ENCODE measurements at regions not wholly inside any gene's neighbourhood (a gene's known extent, or its start where the extent isn't known, plus 50 kb on each side); places are given as distances from the start of the nearest gene placed in this dataset.
"Not testable (repeated sequence)": the region's sequence is repeated elsewhere in the genome, so short reads cannot be mapped to it uniquely, and the experiment has no call there.

DNA sequence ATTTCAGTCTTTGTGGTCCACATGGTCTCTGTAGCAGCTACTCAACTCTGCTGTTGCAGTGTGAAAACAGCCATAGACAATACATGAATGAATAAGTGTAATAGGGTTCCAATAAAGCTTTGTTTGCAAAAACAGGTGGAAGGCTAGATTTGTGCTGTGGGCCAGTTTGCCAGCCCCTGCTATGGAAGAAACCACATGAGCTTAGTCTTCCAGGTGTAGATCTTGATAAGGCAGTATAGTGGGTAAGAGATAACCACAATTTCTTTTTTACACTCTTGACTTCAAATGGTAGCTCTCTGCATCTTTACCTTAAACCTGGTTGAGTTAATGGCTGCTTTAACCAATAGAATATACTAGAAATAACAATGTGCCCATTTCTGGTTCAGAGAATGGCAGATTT lies 135.0 kb upstream of the PALS2 start:
- Histone ChIP-seq H3K4me2 (ENCODE audit: control insufficient read depth, insufficient read depth) (no peak overlapping the region), H4K20me1 (ENCODE audit: control insufficient read depth, insufficient read depth) (no peaks in the 10 kb centered on the region), H3K27ac (ENCODE audit: control insufficient read depth, insufficient read depth) (no peak overlapping the region), H3K79me2 (ENCODE audit: control insufficient read depth, insufficient read depth, low read length) (no peaks in the 10 kb centered on the region), H3K4me1 (ENCODE audit: control insufficient read depth, insufficient read depth, low read length) (peaks cover 12% of the 10 kb centered on the region), H3K9me3 (replicated peaks; ENCODE audit: control insufficient read depth, insufficient read depth, low read length) (no peaks in the 10 kb centered on the region), H3K36me3 (ENCODE audit: control insufficient read depth in 2 of 2, insufficient read depth in 2 of 2, low read length in 1 of 2) (no peaks in the 10 kb centered on the region), H2AFZ (ENCODE audit: control insufficient read depth, low read depth, low read length) (no peak overlapping the region), H3K4me3 (no peak overlapping the region), H3K9ac (ENCODE audit: control insufficient read depth, insufficient read depth, low read length) (no peak overlapping the region), H3K27me3 (replicated peaks in 1 of 2; ENCODE audit: control insufficient read depth in 2 of 2, insufficient read depth in 2 of 2, low read length in 1 of 2) (no peaks in the 10 kb centered on the region)
- no peak for ATAC-seq
- DNase-seq (ENCODE audit: low read depth, low spot score) = no peak
- BruUV-seq (replicated peaks) = no TSS peak
- intact Hi-C loops (cut with micrococcal nuclease; ENCODE audit: unreplicated experiment) = no loop called here
- ChIA-PET RAD21 (ENCODE audit: unreplicated experiment) (no interaction called here), SMC1A (ENCODE audit: uncharacterized antibody, unreplicated experiment) (interaction anchor here (0.6 to 1.3 kb wide), 4 partner anchors 9 to 572 kb away, joined by 3 to 5 read pairs (median 3); no protein-coding TSS in a partner anchor), POLR2A (interaction anchor here (0.7 kb wide), 2 partner anchors 469 to 811 kb away, joined by 3 to 5 read pairs; no protein-coding TSS in a partner anchor), CTCF (interaction anchor here (0.8 kb wide), 1 partner anchor 17 kb away, joined by 3 read pairs; no protein-coding TSS in a partner anchor)
- no peak for TF ChIP-seq KDM1A (IDR thresholded peaks at IDR 0.05; ENCODE audit: borderline replicate concordance)
- TF ChIP-seq, protein P1, sequence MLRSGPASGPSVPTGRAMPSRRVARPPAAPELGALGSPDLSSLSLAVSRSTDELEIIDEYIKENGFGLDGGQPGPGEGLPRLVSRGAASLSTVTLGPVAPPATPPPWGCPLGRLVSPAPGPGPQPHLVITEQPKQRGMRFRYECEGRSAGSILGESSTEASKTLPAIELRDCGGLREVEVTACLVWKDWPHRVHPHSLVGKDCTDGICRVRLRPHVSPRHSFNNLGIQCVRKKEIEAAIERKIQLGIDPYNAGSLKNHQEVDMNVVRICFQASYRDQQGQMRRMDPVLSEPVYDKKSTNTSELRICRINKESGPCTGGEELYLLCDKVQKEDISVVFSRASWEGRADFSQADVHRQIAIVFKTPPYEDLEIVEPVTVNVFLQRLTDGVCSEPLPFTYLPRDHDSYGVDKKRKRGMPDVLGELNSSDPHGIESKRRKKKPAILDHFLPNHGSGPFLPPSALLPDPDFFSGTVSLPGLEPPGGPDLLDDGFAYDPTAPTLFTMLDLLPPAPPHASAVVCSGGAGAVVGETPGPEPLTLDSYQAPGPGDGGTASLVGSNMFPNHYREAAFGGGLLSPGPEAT (IDR thresholded peaks at IDR 0.05; ENCODE audit: low read depth) = no peak
- no peak for TF ChIP-seq EED (IDR thresholded peaks at IDR 0.05; ENCODE audit: low read depth)
- TF ChIP-seq RELA (IDR thresholded peaks at IDR 0.05; ENCODE audit: borderline replicate concordance, partially characterized antibody) = no peak
- TF ChIP-seq MEF2A (IDR thresholded peaks at IDR 0.05; ENCODE audit: insufficient read depth, low read depth, low read length) = no peak
- TF ChIP-seq, protein P2, sequence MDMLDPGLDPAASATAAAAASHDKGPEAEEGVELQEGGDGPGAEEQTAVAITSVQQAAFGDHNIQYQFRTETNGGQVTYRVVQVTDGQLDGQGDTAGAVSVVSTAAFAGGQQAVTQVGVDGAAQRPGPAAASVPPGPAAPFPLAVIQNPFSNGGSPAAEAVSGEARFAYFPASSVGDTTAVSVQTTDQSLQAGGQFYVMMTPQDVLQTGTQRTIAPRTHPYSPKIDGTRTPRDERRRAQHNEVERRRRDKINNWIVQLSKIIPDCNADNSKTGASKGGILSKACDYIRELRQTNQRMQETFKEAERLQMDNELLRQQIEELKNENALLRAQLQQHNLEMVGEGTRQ (IDR thresholded peaks at IDR 0.05; ENCODE audit: borderline replicate concordance, low read depth, low read length) = no peak
- no peak for TF ChIP-seq LARP7 (IDR thresholded peaks at IDR 0.05)
- TF ChIP-seq ZZZ3 (IDR thresholded peaks at IDR 0.05; ENCODE audit: control insufficient read depth, insufficient read length, low read depth) = no peak
- no peak for FAIRE-seq
- in situ Hi-C loops (cut with MboI) = no loop called here

DNA sequence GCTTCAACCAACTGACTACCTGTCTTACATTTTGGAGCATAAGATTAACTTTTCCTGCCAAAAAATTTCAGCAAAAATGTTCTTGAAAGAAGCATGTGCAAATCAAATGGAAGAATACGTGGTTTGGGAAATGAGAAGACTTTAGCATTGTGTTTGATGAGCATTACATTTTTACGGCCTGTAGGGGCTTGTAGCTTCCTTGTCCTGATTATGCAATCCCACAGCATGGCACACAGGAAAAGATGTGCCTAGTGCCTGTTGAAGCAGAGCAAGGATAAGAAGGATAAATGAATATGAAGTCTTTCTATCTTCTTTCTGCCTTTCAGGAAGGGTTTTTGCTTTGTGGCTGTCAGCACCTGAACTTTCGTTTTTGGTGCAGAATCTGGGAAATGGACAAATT lies 134.1 kb upstream of the PALS2 start:
- H3K9ac ChIP-seq (ENCODE audit: control insufficient read depth, insufficient read depth, low read length); H4K20me1 ChIP-seq (ENCODE audit: control insufficient read depth, insufficient read depth); CTCF ChIA-PET; ATAC-seq; H3K4me3 ChIP-seq; in situ Hi-C loops (cut with MboI); BruUV-seq (replicated peaks); H3K27ac ChIP-seq (ENCODE audit: control insufficient read depth, insufficient read depth); H3K4me2 ChIP-seq (ENCODE audit: control insufficient read depth, insufficient read depth); H3K9me3 ChIP-seq (replicated peaks; ENCODE audit: control insufficient read depth, insufficient read depth, low read length); H3K79me2 ChIP-seq (ENCODE audit: control insufficient read depth, insufficient read depth, low read length); H2AFZ ChIP-seq (ENCODE audit: control insufficient read depth, low read depth, low read length); DNase-seq (ENCODE audit: low read depth, low spot score); H3K36me3 ChIP-seq (ENCODE audit: control insufficient read depth in 2 of 2, insufficient read depth in 2 of 2, low read length in 1 of 2); intact Hi-C loops (cut with micrococcal nuclease; ENCODE audit: unreplicated experiment); RAD21 ChIA-PET (ENCODE audit: unreplicated experiment); H3K27me3 ChIP-seq (replicated peaks in 1 of 2; ENCODE audit: control insufficient read depth in 2 of 2, insufficient read depth in 2 of 2, low read length in 1 of 2): not testable (repeated sequence)
- peaks cover 12% of the 10 kb centered on the region for H3K4me1 ChIP-seq (ENCODE audit: control insufficient read depth, insufficient read depth, low read length)
- POLR2A ChIA-PET = interaction anchor here (0.7 kb wide), 1 partner anchor 470 kb away, joined by 5 read pairs; no protein-coding TSS in a partner anchor
- SMC1A ChIA-PET (ENCODE audit: uncharacterized antibody, unreplicated experiment) = interaction anchor here (0.7 to 1.2 kb wide), 2 partner anchors 19 to 120 kb away, joined by 3 read pairs; no protein-coding TSS in a partner anchor
- WGBS (ENCODE audit: insufficient coverage, insufficient replicate concordance, low lambda C conversion rate, missing lambda C conversion rate) = 60% methylated on average over 3 of the region's 3 CpGs
- peak; percentile 64 for FAIRE-seq

Data from GM12878 (cell line).